AG04449 (cell line): ENCODE measurements at regions not wholly inside any gene's neighbourhood (a gene's known extent, or its start where the extent isn't known, plus 50 kb on each side); places are given as distances from the start of the nearest gene placed in this dataset.

Source experiments
- CTCF ChIA-PET: fragments of 350-600 bp; formaldehyde crosslinking; extraction: SDS; loops from one replicate; lab custom pipeline; 2021; ENCODE audit warnings: antibody characterized with exemption; lab: Yijun Ruan, JAX
- POLR2A ChIA-PET: fragments of 400-600, 350-600 bp; formaldehyde crosslinking; extraction: SDS; loops from one replicate; lab custom pipeline; 2020; ENCODE audit warnings: antibody characterized with exemption, inconsistent platforms; lab: Yijun Ruan, JAX
- DNase-seq: peaks from one replicate; pipeline ENCODE4 v3.0.0-alpha.2; 2010; ENCODE audit warnings: low read depth, low spot score
- H3K4me3 ChIP-seq: 2 replicates; pipeline ENCODE4 v1.5.1; 2011; ENCODE audit warnings: low read depth, mild to moderate bottlenecking, control low read depth, low read length
- TF ChIP-seq, protein P1 (sequence below): IDR thresholded peaks from one replicate; pipeline ENCODE4 v1.5.1; 2011; ENCODE audit warnings: mild to moderate bottlenecking, moderate library complexity, low read length, control low read depth, inconsistent platforms; ENCODE audit not compliant: insufficient read depth; ENCODE audit errors: missing control alignments

DNA sequence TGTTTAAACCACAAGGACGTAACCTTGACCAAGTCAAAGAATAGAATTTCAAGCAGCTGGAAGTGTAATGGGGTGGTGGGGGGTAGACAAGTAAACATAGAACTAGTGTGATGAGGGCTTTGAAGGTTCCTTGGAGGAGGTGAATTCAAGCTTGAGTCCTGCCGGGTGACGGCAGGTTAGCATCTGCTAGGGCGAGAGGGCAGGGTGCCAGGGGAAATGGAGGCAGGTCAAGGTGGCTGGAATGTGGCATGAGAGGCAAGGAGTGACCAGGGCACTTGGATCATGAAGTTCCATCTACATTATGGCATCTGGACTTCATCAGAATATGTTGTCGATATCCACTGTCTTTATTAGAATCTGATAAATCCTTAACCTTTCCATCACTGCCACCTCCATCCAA is 207.5 kb upstream of the SLC35B3 start:
- DNase-seq: no peak
- H3K4me3 ChIP-seq: no peak overlapping the region
- TF ChIP-seq, protein P1, sequence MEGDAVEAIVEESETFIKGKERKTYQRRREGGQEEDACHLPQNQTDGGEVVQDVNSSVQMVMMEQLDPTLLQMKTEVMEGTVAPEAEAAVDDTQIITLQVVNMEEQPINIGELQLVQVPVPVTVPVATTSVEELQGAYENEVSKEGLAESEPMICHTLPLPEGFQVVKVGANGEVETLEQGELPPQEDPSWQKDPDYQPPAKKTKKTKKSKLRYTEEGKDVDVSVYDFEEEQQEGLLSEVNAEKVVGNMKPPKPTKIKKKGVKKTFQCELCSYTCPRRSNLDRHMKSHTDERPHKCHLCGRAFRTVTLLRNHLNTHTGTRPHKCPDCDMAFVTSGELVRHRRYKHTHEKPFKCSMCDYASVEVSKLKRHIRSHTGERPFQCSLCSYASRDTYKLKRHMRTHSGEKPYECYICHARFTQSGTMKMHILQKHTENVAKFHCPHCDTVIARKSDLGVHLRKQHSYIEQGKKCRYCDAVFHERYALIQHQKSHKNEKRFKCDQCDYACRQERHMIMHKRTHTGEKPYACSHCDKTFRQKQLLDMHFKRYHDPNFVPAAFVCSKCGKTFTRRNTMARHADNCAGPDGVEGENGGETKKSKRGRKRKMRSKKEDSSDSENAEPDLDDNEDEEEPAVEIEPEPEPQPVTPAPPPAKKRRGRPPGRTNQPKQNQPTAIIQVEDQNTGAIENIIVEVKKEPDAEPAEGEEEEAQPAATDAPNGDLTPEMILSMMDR: no peak
- ChIA-PET CTCF (no interaction called here), POLR2A (no interaction called here)

DNA sequence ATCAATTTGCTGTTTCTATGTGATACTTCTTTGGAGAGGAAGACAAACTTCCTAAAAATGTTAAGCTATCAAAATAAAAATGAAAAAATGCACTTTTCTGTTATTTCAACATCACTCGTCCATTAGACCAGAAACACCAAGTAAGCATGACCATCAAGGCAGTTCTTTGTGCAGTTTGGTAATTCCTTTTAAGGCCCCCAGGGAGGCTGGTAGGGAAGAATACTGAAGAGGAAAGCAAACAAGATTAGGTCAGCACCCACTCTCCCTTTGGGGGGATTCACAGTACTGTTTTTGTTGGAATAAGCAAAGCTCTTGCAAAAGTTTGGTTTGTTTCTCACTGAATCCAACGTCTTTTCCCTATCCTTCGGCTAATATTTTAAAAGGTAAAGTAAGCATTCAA is 206.8 kb upstream of the SLC35B3 start:
- H3K4me3 ChIP-seq: no peak overlapping the region
- ChIA-PET CTCF (no interaction called here), POLR2A (no interaction called here)
- DNase-seq: no peak
- TF ChIP-seq, protein P1: no peak

DNA sequence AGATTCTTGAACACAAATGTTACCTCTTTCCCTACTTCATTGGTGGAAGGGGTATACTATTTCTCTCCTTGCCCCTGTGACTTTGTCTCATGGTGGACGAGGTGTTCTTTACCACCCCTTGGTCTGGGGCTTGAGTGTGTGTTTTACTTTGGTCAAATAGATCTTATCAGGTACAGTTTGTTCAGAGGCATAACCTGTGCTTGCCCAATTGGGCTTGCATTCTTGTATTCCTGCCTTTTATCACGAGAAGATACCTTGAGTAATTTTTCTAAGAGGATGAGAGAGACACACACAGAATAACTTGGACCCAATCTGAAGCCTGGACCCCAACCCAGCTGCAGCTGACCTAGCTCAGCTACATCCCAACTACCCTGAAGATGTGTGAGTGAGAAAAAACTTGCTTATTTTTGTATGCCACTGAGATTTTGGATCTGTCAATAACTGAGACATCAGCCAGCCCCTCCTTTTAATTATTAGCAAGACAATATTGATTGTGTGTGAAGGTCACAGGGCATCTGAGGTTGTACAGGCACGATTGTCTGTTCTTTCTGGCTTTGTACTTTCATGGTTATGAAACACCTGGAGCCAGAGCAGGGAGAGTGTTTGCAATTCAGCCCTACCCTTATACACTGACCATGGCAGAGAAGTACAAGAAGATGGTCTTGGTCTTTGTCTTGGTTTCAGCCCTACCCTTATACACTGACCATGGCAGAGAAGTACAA is 204.7 kb upstream of the SLC35B3 start:
- no peak overlapping the region for H3K4me3 ChIP-seq
- TF ChIP-seq, protein P1: no peak
- ChIA-PET CTCF (no interaction called here), POLR2A (no interaction called here)
- no peak for DNase-seq

DNA sequence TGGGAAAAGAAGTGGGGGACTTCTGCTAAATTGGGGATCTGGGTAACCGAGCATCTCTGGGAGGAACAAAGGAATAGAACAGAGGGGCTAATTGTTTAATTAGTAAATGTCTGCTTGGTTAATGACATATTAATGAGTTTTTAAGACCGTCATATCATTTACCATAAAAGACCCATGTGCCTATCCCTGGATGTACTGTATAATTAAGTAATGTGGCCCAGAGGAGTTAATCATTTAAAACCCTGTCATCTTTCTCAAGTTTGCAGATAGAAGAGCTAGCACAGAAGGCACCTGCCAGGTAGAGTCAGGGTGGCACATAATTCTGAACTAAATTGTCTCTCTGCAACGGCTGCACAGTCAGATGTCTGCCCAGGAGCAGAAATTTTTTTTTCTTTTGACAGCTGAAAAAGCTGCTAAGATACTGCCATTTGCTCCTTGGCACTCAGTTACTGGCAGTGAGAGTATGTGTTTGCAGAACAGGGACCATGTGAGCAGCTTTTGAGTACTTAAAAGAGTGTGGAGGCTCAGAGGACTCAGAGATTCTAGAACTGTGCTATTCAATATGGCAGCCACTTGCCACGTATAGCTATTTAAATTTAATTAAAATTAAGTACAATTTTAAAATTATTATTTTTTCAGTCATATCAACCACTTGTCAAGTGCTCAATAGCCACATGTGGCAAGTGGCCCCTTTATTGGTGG is 202.7 kb upstream of the SLC35B3 start:
- POLR2A ChIA-PET: no interaction called here

DNA sequence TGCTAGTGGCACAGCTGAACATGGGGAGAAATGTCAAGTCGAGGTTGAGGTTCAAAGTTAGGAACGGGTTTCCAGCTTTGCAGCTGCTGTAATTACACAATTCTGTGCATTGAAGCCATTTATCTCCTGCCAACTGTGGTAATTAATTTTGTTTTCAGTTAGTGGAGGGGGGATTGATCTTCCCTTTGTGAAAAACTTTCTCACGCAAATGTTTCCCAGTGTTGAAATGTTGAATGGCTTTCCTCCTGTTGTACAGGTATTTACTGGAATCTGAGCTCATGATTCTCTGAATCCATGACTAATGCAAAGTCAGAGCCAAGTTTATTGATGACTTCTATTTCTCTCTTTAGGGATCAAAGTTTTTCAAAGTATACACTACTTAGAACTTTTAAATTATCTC is 198.4 kb upstream of the SLC35B3 start:
- H3K4me3 ChIP-seq: no peak overlapping the region
- DNase-seq: no peak
- POLR2A ChIA-PET: no interaction called here
- CTCF ChIA-PET: no interaction called here
- TF ChIP-seq, protein P1: no peak

More for the DNA sequence above, 202.7 kb upstream of the SLC35B3 start:
- TF ChIP-seq, protein P1: no peak
- CTCF ChIA-PET: no interaction called here
- DNase-seq: no peak
- no peak overlapping the region for H3K4me3 ChIP-seq

DNA sequence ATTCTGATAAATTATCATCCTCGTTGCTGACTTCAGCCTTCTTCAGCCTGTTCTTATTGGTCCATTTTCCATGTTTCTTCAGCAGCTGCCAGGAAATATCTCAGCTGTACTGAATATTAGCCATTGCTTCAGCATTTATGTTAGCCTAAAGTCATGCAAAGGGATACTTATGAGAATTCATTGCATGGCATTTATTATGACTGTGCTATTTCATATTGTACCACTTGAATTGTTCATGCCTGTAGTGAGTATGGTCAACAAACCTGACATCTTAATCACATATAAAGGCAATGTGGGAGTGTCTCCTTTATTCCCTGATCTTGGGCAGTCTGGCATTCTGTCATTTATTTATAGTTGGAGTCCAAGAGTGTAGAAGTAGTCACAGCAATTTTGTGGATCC is 193.4 kb upstream of the SLC35B3 start:
- POLR2A ChIA-PET: no interaction called here
- TF ChIP-seq, protein P1: no peak
- DNase-seq: no peak
- H3K4me3 ChIP-seq: no peak overlapping the region
- CTCF ChIA-PET: no interaction called here
